Activated CD4-positive, alpha-beta T cell treated with anti-CD3 and anti-CD28 coated beads, Interleukin-2, amount 10 ng/mL, durations not matched to agents 7 days and 5 days (primary cell): ENCODE measurements at regions not wholly inside any gene's neighbourhood (a gene's known extent, or its start where the extent isn't known, plus 50 kb on each side); places are given as distances from the start of the nearest gene placed in this dataset.

Experiments used
- CTCF ChIA-PET: fragments of 350-600 bp; sonication (Branson Sonifier 250); formaldehyde crosslinking; loops from one replicate; lab custom pipeline; 2021; ENCODE audit warnings: antibody characterized with exemption; lab: Charles Lee
- POLR2A ChIA-PET: fragments of 350-600 bp; sonication (Branson Sonifier 250); formaldehyde crosslinking; loops from one replicate; lab custom pipeline; 2021; ENCODE audit warnings: antibody characterized with exemption; lab: Charles Lee
- DNase-seq: peaks from one replicate; pipeline ENCODE4 v3.0.0-alpha.2; 2020
- H3K27ac Mint-ChIP-seq: one replicate; pipeline ENCODE4 v1.8.0; 2021; ENCODE audit warnings: mild to moderate bottlenecking, moderate library complexity, mixed read lengths
- H3K27me3 Mint-ChIP-seq: one replicate; pipeline ENCODE4 v1.8.0; 2021; ENCODE audit warnings: mixed read lengths
- H3K36me3 Mint-ChIP-seq: one replicate; pipeline ENCODE4 v1.8.0; 2021; ENCODE audit warnings: low read depth, mixed read lengths
- H3K4me1 Mint-ChIP-seq: one replicate; pipeline ENCODE4 v1.8.0; 2021; ENCODE audit warnings: mixed read lengths
- H3K4me3 Mint-ChIP-seq: one replicate; pipeline ENCODE4 v1.8.0; 2021; ENCODE audit warnings: mild to moderate bottlenecking, moderate library complexity, mixed read lengths
- H3K9me3 Mint-ChIP-seq: one replicate; pipeline ENCODE4 v1.8.0; 2021; ENCODE audit warnings: mixed read lengths

- H3K27me3 Mint-ChIP-seq = no peaks in the 10 kb centered on the region
- no peaks in the 10 kb centered on the region for H3K36me3 Mint-ChIP-seq
- DNase-seq = no peak
- POLR2A ChIA-PET = no interaction called here
- H3K4me1 Mint-ChIP-seq = no peaks in the 10 kb centered on the region
- no peak overlapping the region for H3K4me3 Mint-ChIP-seq
- H3K9me3 Mint-ChIP-seq = no peaks in the 10 kb centered on the region
- CTCF ChIA-PET = no interaction called here
- no peak overlapping the region for H3K27ac Mint-ChIP-seq
Measured at GRCh38 chr2:59567151-59567550, 986.3 kb downstream of the BCL11A start.

- CTCF ChIA-PET = no interaction called here
- Mint-ChIP-seq H3K36me3 (no peaks in the 10 kb centered on the region), H3K27me3 (no peaks in the 10 kb centered on the region), H3K4me3 (no peak overlapping the region), H3K4me1 (no peaks in the 10 kb centered on the region), H3K9me3 (no peaks in the 10 kb centered on the region), H3K27ac (no peak overlapping the region)
- POLR2A ChIA-PET = no interaction called here
- DNase-seq = no peak
Measured at GRCh38 chr2:59566739-59567138, 986.7 kb downstream of the BCL11A start.

GRCh38 chr2:59561281-59561680, 992.2 kb downstream of the BCL11A start:
- Mint-ChIP-seq H3K27ac (no peak overlapping the region), H3K27me3 (no peaks in the 10 kb centered on the region)
- POLR2A ChIA-PET = no interaction called here

GRCh38 chr2:59560769-59561168, 992.7 kb downstream of the BCL11A start:
- ChIA-PET POLR2A (no interaction called here), CTCF (no interaction called here)
- Mint-ChIP-seq H3K4me1 (no peaks in the 10 kb centered on the region), H3K27ac (no peak overlapping the region), H3K9me3 (no peaks in the 10 kb centered on the region), H3K4me3 (no peak overlapping the region), H3K27me3 (no peaks in the 10 kb centered on the region), H3K36me3 (no peaks in the 10 kb centered on the region)
- DNase-seq = no peak

More at GRCh38 chr2:59561281-59561680, 992.2 kb downstream of the BCL11A start:
- no peak overlapping the region for H3K4me3 Mint-ChIP-seq
- no peaks in the 10 kb centered on the region for H3K36me3 Mint-ChIP-seq
- no peaks in the 10 kb centered on the region for H3K9me3 Mint-ChIP-seq
- DNase-seq = no peak
- CTCF ChIA-PET = no interaction called here
- H3K4me1 Mint-ChIP-seq = no peaks in the 10 kb centered on the region

GRCh38 chr2:59540864-59541263, 1012.6 kb downstream of the BCL11A start:
- no peaks in the 10 kb centered on the region for H3K9me3 Mint-ChIP-seq
- ChIA-PET POLR2A (no interaction called here), CTCF (no interaction called here)
- no peaks in the 10 kb centered on the region for H3K36me3 Mint-ChIP-seq
- no peak overlapping the region for H3K27ac Mint-ChIP-seq
- DNase-seq = no peak
- H3K4me3 Mint-ChIP-seq = no peak overlapping the region
- no peaks in the 10 kb centered on the region for H3K27me3 Mint-ChIP-seq
- no peaks in the 10 kb centered on the region for H3K4me1 Mint-ChIP-seq

GRCh38 chr2:59538398-59538911, 1015.0 kb downstream of the BCL11A start:
- Mint-ChIP-seq H3K27ac (no peak overlapping the region), H3K4me1 (no peaks in the 10 kb centered on the region), H3K9me3 (no peaks in the 10 kb centered on the region), H3K4me3 (no peak overlapping the region), H3K36me3 (no peaks in the 10 kb centered on the region), H3K27me3 (no peaks in the 10 kb centered on the region)
- CTCF ChIA-PET = interaction anchor here (0.6 kb wide), 1 partner anchor 1815 kb away, joined by 3 read pairs; no protein-coding TSS in a partner anchor
- POLR2A ChIA-PET = no interaction called here
- no peak for DNase-seq

- no peak for DNase-seq
- CTCF ChIA-PET = no interaction called here
- H3K4me3 Mint-ChIP-seq = no peak overlapping the region
- POLR2A ChIA-PET = no interaction called here
- H3K27ac Mint-ChIP-seq = no peak overlapping the region
- no peaks in the 10 kb centered on the region for H3K27me3 Mint-ChIP-seq
- no peaks in the 10 kb centered on the region for H3K36me3 Mint-ChIP-seq
- no peaks in the 10 kb centered on the region for H3K9me3 Mint-ChIP-seq
- H3K4me1 Mint-ChIP-seq = peaks cover 3% of the 10 kb centered on the region
Measured at GRCh38 chr2:59532808-59533207, 1020.6 kb downstream of the BCL11A start.

- H3K36me3 Mint-ChIP-seq = no peaks in the 10 kb centered on the region
- no peaks in the 10 kb centered on the region for H3K27me3 Mint-ChIP-seq
- ChIA-PET CTCF (no interaction called here), POLR2A (no interaction called here)
- H3K4me1 Mint-ChIP-seq = peaks cover 3% of the 10 kb centered on the region
- no peak for DNase-seq
- H3K9me3 Mint-ChIP-seq = no peaks in the 10 kb centered on the region
- no peak overlapping the region for H3K4me3 Mint-ChIP-seq
- H3K27ac Mint-ChIP-seq = no peak overlapping the region
Measured at GRCh38 chr2:59530258-59530657, 1023.2 kb downstream of the BCL11A start.

GRCh38 chr2:59529726-59530125, 1023.7 kb downstream of the BCL11A start:
- ChIA-PET CTCF (no interaction called here), POLR2A (no interaction called here)
- H3K4me1 Mint-ChIP-seq = peaks cover 3% of the 10 kb centered on the region
- DNase-seq = no peak
- H3K4me3 Mint-ChIP-seq = no peak overlapping the region
- H3K27ac Mint-ChIP-seq = no peak overlapping the region
- no peaks in the 10 kb centered on the region for H3K36me3 Mint-ChIP-seq
- no peaks in the 10 kb centered on the region for H3K27me3 Mint-ChIP-seq
- H3K9me3 Mint-ChIP-seq = no peaks in the 10 kb centered on the region

- no peak overlapping the region for H3K4me3 Mint-ChIP-seq
- CTCF ChIA-PET = no interaction called here
- H3K4me1 Mint-ChIP-seq = peaks cover 3% of the 10 kb centered on the region
- POLR2A ChIA-PET = no interaction called here
- H3K27me3 Mint-ChIP-seq = no peaks in the 10 kb centered on the region
- DNase-seq = no peak
- no peak overlapping the region for H3K27ac Mint-ChIP-seq
- H3K36me3 Mint-ChIP-seq = no peaks in the 10 kb centered on the region
- H3K9me3 Mint-ChIP-seq = no peaks in the 10 kb centered on the region
Measured at GRCh38 chr2:59528525-59528924, 1024.9 kb downstream of the BCL11A start.

- no peak for DNase-seq
- no peak overlapping the region for H3K4me3 Mint-ChIP-seq
- H3K4me1 Mint-ChIP-seq = peaks cover 2% of the 10 kb centered on the region
- H3K27me3 Mint-ChIP-seq = no peaks in the 10 kb centered on the region
- POLR2A ChIA-PET = no interaction called here
- peak overlapping the region; percentile 6 for H3K27ac Mint-ChIP-seq
- CTCF ChIA-PET = no interaction called here
- H3K36me3 Mint-ChIP-seq = no peaks in the 10 kb centered on the region
- H3K9me3 Mint-ChIP-seq = peaks cover 8% of the 10 kb centered on the region
Measured at GRCh38 chr2:59502981-59503380, 1050.5 kb downstream of the BCL11A start.

- H3K27me3 Mint-ChIP-seq = no peaks in the 10 kb centered on the region
- ChIA-PET CTCF (no interaction called here), POLR2A (no interaction called here)
- peaks cover 7% of the 10 kb centered on the region for H3K9me3 Mint-ChIP-seq
- H3K4me1 Mint-ChIP-seq = no peaks in the 10 kb centered on the region
- DNase-seq = no peak
- H3K27ac Mint-ChIP-seq = no peak overlapping the region
- no peaks in the 10 kb centered on the region for H3K36me3 Mint-ChIP-seq
- H3K4me3 Mint-ChIP-seq = no peak overlapping the region
Measured at GRCh38 chr2:59490994-59491393, 1062.5 kb downstream of the BCL11A start.

GRCh38 chr2:59490192-59490591, 1063.3 kb downstream of the BCL11A start:
- no peaks in the 10 kb centered on the region for H3K36me3 Mint-ChIP-seq
- POLR2A ChIA-PET = no interaction called here
- no peak overlapping the region for H3K4me3 Mint-ChIP-seq
- CTCF ChIA-PET = interaction anchor here (0.6 kb wide), 1 partner anchor 15 kb away, joined by 3 read pairs; no protein-coding TSS in a partner anchor
- no peaks in the 10 kb centered on the region for H3K4me1 Mint-ChIP-seq
- H3K27me3 Mint-ChIP-seq = no peaks in the 10 kb centered on the region
- H3K9me3 Mint-ChIP-seq = no peaks in the 10 kb centered on the region
- DNase-seq = no peak
- H3K27ac Mint-ChIP-seq = no peak overlapping the region

- Mint-ChIP-seq H3K4me3 (no peak overlapping the region), H3K27ac (no peak overlapping the region), H3K9me3 (no peaks in the 10 kb centered on the region), H3K4me1 (no peaks in the 10 kb centered on the region), H3K27me3 (no peaks in the 10 kb centered on the region), H3K36me3 (no peaks in the 10 kb centered on the region)
- POLR2A ChIA-PET = no interaction called here
- no peak for DNase-seq
- CTCF ChIA-PET = no interaction called here
Measured at GRCh38 chr2:59484673-59485072, 1068.8 kb downstream of the BCL11A start.
